ENCODE measurements at regions not wholly inside any gene's neighbourhood (a gene's known extent, or its start where the extent isn't known, plus 50 kb on each side); places are given as distances from the start of the nearest gene placed in this dataset.

DNA sequence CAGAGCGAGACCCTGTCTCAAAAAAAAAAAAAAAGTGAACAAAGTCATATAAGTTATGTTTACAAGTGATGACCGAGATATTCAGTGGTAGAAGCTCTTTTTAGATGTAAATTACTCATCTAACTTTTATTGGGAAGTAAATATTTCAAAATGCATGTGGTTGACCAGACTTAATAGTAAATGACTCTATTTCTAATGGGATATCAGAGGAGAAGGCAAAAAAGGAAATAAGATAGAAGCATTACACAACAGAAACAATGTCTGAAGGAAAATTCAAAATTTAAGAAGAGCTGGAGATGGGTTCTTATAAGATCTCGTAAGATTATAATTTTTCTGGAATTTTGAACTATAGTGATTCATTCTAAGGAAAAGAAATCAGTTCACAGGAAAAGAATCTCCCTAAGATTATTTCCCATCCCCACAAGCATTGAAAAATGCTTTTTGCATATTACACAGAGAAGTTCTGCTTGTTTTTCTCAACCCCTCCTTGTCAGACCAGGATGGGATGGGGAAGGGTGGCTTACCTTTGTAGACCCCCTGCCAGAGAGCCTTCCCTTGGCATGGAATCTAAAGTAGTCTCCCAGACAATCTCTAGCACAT is 63.1 kb upstream of the STK38L start:
- Histone ChIP-seq H3K4me1 (ENCODE audit: insufficient read depth, low read length, poor library complexity, severe bottlenecking) (no peaks in the 10 kb centered on the region), H3K9me3 (ENCODE audit: low read length) (no peaks in the 10 kb centered on the region), H3K27ac (ENCODE audit: low read depth, low read length, poor library complexity, severe bottlenecking) (no peak overlapping the region), H3K4me3 (ENCODE audit: low read depth, low read length, poor library complexity, severe bottlenecking) (no peak overlapping the region), H3K4me2 (ENCODE audit: low read length) (no peak overlapping the region), H4K20me1 (ENCODE audit: insufficient read depth, low read length) (no peaks in the 10 kb centered on the region), H3K9me2 (ENCODE audit: insufficient read depth, low read length) (no peaks in the 10 kb centered on the region), H3K36me3 (ENCODE audit: insufficient read depth, low read length) (no peaks in the 10 kb centered on the region), H3K79me2 (ENCODE audit: insufficient read depth, low read depth, low read length) (no peaks in the 10 kb centered on the region), H2AFZ (ENCODE audit: low read length) (no peak overlapping the region)
- no peak for DNase-seq (ENCODE audit: low spot score)
- no TSS peak for BruUV-seq (replicated peaks)
- intact Hi-C loops (cut with micrococcal nuclease; ENCODE audit: unreplicated experiment): no loop called here
- TF ChIP-seq EZH2phosphoT487 (IDR thresholded peaks at IDR 0.05; ENCODE audit: borderline replicate concordance, low read depth, low read length): no peak
- TF ChIP-seq, protein P1, sequence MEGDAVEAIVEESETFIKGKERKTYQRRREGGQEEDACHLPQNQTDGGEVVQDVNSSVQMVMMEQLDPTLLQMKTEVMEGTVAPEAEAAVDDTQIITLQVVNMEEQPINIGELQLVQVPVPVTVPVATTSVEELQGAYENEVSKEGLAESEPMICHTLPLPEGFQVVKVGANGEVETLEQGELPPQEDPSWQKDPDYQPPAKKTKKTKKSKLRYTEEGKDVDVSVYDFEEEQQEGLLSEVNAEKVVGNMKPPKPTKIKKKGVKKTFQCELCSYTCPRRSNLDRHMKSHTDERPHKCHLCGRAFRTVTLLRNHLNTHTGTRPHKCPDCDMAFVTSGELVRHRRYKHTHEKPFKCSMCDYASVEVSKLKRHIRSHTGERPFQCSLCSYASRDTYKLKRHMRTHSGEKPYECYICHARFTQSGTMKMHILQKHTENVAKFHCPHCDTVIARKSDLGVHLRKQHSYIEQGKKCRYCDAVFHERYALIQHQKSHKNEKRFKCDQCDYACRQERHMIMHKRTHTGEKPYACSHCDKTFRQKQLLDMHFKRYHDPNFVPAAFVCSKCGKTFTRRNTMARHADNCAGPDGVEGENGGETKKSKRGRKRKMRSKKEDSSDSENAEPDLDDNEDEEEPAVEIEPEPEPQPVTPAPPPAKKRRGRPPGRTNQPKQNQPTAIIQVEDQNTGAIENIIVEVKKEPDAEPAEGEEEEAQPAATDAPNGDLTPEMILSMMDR (conservative IDR thresholded peaks at IDR 0.05; ENCODE audit: low read length): no peak
- ChIA-PET POLR2A (no interaction called here), CTCF (ENCODE audit: unreplicated experiment) (no interaction called here)

DNA sequence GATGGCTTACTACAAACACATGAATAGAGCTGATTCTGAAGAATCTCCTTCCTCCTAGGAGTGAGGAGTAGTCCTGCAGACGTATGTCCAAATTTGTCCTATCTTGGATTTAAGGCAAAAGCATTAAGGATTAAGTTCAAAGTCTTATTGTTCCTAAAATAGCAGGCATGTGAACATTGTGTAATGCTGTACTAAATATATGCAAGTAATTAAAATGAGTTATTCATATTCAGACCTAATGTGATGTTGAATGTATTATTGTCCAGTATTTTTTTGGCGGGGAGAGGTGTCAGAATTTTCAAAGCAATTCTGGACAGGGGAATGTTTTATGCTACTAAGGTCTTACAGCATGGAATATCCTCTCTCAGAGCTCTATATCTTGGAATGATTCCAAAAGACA is 60.7 kb upstream of the STK38L start:
- intact Hi-C loops (cut with micrococcal nuclease; ENCODE audit: unreplicated experiment): no loop called here
- DNase-seq (ENCODE audit: low spot score): no peak
- Histone ChIP-seq H3K9me2 (ENCODE audit: insufficient read depth, low read length) (no peaks in the 10 kb centered on the region), H3K79me2 (ENCODE audit: insufficient read depth, low read depth, low read length) (no peaks in the 10 kb centered on the region), H3K4me3 (ENCODE audit: low read depth, low read length, poor library complexity, severe bottlenecking) (no peak overlapping the region), H3K4me2 (ENCODE audit: low read length) (no peak overlapping the region), H3K36me3 (ENCODE audit: insufficient read depth, low read length) (no peaks in the 10 kb centered on the region), H4K20me1 (ENCODE audit: insufficient read depth, low read length) (no peaks in the 10 kb centered on the region), H2AFZ (ENCODE audit: low read length) (no peak overlapping the region), H3K4me1 (ENCODE audit: insufficient read depth, low read length, poor library complexity, severe bottlenecking) (no peaks in the 10 kb centered on the region), H3K9me3 (ENCODE audit: low read length) (no peaks in the 10 kb centered on the region), H3K27ac (ENCODE audit: low read depth, low read length, poor library complexity, severe bottlenecking) (no peak overlapping the region)
- no peak for TF ChIP-seq EZH2phosphoT487 (IDR thresholded peaks at IDR 0.05; ENCODE audit: borderline replicate concordance, low read depth, low read length)
- TF ChIP-seq, protein P1 (conservative IDR thresholded peaks at IDR 0.05; ENCODE audit: low read length): no peak
- CTCF ChIA-PET (ENCODE audit: unreplicated experiment): no interaction called here
- no TSS peak for BruUV-seq (replicated peaks)
- POLR2A ChIA-PET: no interaction called here

DNA sequence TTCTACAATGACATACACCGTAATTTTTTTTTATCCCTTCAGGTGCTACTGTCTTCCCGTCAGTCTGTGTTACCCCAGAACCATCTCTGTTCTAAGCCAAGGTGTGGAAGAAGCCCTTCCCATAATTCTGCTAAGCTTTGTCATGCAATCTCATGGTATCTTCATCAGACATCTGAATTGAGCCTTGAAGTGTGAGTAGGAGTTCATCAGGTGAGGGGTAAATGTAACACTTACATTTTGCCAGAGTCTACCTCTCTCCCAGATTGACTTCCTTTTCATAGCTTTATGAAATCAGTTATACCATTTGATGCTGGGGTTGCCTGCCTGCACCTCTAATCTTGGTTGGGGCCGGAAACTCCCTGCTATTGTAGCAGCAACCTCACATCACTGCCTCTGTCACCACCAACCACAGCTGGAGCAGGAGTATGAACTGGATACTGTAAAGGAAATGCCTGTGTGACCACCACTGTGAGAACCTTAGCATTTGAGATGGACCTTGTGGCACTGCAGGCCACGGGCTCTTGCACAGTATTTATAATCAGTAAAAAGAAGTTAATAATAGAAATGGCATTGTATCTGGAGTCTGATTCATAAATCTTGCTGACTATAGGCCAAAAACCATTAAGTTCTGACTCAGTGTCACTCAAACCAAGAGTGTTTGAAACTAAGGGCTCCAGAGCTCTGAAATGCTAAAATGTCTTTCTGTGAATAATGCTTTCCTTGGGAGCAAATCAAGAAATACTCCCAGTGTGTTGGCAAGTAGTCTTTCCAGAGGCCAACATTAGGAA is 58.7 kb upstream of the STK38L start:
- POLR2A ChIA-PET: interaction anchor here (0.7 to 1.0 kb wide), 2 partner anchors 8 to 121 kb away, joined by 3 read pairs; no protein-coding TSS in a partner anchor

More for the DNA sequence above, 58.7 kb upstream of the STK38L start:
- intact Hi-C loops (cut with micrococcal nuclease; ENCODE audit: unreplicated experiment): no loop called here
- no peaks in the 10 kb centered on the region for H3K9me2 ChIP-seq (ENCODE audit: insufficient read depth, low read length)
- H3K36me3 ChIP-seq (ENCODE audit: insufficient read depth, low read length): no peaks in the 10 kb centered on the region
- no peak overlapping the region for H2AFZ ChIP-seq (ENCODE audit: low read length)
- H3K4me1 ChIP-seq (ENCODE audit: insufficient read depth, low read length, poor library complexity, severe bottlenecking): no peaks in the 10 kb centered on the region
- H3K9me3 ChIP-seq (ENCODE audit: low read length): no peaks in the 10 kb centered on the region
- H3K4me2 ChIP-seq (ENCODE audit: low read length): no peak overlapping the region
- H4K20me1 ChIP-seq (ENCODE audit: insufficient read depth, low read length): no peaks in the 10 kb centered on the region
- CTCF ChIA-PET (ENCODE audit: unreplicated experiment): no interaction called here
- TF ChIP-seq, protein P1 (conservative IDR thresholded peaks at IDR 0.05; ENCODE audit: low read length): no peak
- no peak for TF ChIP-seq EZH2phosphoT487 (IDR thresholded peaks at IDR 0.05; ENCODE audit: borderline replicate concordance, low read depth, low read length)
- H3K79me2 ChIP-seq (ENCODE audit: insufficient read depth, low read depth, low read length): no peaks in the 10 kb centered on the region
- H3K27ac ChIP-seq (ENCODE audit: low read depth, low read length, poor library complexity, severe bottlenecking): no peak overlapping the region
- BruUV-seq (replicated peaks): no TSS peak
- DNase-seq (ENCODE audit: low spot score): no peak
- no peak overlapping the region for H3K4me3 ChIP-seq (ENCODE audit: low read depth, low read length, poor library complexity, severe bottlenecking)
